Pulmonary artery endothelial cell (primary cell): ENCODE measurements at regions not wholly inside any gene's neighbourhood (a gene's known extent, or its start where the extent isn't known, plus 50 kb on each side); places are given as distances from the start of the nearest gene placed in this dataset.

Experiments used
- DNase-seq: peaks from one replicate; pipeline ENCODE4 v3.0.0-alpha.2; 2011; ENCODE audit warnings: low read depth, low spot score

DNA sequence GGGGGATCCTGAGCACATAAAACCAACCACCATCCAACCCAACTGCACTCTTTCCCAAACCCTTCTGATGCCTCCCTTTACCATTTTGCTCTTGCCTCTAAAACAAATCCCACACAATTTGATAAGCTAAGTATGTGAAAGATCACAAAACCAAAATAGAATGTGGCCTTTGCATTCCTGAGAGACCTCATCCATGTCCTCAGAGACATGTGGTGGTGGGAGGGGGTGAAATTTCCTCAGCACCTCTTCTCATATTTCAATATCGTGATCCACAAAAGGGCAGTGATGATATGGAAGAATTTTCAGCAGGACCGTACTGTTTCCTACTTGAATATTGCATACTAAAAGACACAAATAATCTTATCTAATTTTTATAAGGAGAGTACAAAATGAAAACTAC lies 423.3 kb downstream of the TLE1 start:
- no peak for DNase-seq

DNA sequence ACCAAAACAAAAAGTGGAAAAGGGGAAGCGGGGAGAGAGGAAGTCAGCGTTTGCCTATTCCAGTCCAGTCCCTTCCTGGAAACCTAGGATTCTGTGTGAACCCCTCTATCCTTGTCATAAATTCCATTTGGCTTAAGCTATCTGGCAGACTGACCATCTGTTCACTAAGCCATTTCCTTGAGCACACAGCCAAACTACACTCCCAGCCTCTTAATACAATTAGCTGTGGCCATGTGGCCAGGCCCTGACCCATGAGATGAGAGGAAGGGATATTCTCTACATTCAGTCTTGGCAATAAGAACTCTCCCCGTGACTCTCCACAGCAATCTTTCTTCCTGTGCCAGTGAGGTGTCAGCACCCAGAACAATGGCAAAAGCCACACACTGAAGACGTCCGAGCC lies 424.8 kb downstream of the TLE1 start:
- peak; percentile 36 for DNase-seq

DNA sequence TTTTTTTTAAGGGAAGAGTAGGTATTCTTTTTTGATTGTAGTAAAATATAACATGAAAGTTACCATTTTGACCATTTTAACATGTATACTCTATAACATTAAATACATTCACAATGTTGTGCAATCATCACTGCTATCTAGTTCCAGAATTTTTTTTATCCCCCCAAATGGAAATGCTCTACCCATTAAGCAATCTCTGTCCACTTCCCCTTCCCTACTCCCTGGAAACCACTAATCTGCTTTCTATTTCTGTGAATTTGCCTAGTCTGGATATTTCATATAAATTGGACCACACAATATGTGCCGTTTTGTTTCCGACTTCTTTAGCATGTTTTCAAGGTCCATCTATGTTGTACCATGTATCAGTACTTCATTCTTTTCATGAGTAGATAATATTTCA lies 429.5 kb downstream of the TLE1 start:
- no peak for DNase-seq

DNA sequence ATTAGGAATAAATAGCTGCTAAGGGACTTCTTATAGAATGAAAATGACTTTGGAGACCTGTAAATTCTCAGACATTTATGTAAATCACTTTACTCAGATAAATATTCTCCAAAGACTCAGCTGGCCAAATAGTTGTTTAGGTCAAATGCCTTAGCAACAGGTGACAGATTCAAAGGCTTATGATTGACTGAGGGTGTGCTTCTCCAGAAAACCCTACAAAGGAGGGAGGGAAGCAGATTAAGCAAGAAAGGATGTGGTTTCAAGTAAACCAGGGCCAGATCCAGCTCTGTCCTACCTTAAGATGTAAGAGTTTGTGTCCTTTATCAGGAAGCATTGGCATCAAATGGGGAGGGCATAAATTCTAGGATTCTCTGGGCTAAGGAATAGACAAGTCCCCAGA lies 433.0 kb downstream of the TLE1 start:
- no peak for DNase-seq

DNA sequence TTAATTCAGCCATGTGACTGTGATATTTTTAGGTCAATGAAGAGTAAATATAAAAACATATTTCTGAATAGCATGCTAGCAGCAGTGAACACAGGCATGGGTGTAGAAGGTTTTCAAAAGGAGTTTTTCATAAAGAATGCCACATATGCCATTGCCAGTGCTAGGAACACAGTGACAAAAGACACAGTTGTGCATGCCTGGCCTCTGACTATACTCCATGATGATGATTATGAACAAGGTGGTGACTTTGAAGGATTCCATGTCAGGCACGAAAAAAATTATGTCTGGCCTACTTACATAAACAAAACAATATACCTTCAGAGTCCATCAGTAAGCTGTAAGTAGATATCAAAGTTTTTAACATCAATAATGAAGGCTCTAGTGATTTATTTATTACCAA lies 438.7 kb downstream of the TLE1 start:
- no peak for DNase-seq

DNA sequence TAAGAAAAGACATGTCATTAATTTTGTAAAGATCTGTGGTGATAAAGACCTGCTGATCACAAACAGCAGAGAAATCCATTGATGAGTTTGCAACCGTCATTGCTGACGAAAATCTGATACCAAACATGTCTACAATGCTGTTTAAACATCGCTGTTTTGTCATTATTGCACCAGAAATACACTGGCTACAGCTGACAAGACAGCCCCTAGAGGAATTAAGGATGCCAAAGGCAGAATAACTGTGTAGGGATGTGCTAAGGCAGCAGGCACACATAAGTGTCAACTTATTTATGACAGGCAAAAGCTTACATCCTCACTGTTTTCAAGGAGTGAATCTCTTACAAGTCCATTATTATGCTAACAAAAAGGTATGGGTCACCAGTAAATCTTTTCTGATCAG lies 439.3 kb downstream of the TLE1 start:
- no peak for DNase-seq

DNA sequence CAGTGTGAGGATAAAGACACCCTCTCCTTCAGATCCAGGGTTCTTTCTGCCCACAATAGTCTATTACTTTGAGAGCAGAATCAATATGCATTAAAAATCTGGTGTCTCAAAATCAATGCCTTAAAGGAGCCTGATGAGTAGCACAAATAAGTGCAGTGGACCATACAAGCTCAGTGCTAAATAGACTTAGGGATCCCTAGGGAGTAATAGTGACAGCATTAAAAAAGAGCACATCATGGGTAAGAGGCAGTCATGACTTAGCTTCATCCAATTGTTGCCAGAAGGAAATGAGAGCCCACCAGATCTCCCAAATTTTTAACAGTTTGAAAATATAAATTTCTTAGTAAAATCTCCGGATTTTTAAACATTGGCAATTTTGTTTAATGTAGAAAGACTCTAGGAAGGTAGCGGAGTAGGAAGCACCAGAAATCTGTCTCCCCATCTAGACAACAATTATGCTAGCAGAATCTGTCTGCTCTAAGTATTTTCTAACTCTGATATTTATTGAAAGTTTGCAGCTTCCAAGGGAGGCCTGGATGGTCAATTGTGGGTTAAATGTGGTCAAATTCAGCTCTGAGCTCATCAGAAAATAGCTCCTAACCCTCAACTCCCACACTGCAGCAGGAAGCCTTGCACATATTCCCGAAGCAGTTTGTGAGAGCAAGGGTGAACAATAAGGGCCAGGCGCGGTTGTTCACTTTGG lies 443.9 kb downstream of the TLE1 start:
- DNase-seq: no peak

DNA sequence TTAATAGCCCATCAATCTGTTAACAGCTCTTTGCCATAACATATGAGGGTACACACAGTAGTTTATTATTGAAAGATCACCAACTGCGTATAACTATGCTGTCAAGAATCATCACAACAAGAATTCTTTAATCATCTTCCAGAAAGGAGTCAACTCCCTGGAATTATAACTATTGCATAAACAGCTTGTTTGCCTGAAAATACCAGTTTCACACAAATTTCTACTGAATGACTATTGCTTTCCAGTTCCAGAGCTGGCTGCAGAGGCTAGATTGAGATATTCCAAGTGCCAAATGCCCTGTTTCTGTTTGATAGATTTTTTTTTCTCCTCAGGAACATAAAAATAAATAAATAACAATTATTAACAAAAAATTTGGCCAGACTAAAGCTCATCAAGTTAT lies 444.7 kb downstream of the TLE1 start:
- DNase-seq: no peak

DNA sequence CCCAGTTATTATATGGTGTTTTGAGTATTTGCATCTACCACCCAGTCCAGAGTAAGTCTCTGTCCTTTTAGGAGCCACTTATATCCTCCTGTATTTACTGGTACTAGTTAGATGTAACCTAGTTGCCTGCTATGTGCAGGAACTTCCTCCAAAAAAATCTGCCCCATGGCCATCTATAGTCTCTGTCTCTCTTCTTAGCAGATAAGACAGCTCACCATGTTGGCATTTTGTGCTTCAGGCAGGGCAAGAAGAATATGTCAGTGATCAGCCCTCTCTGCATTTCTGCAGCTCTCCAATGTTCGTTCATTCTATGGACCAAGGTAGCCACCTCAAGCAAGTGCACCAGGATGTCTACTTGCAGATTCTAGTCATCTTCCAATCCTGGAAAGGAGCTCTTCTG lies 446.5 kb downstream of the TLE1 start:
- DNase-seq: no peak

DNA sequence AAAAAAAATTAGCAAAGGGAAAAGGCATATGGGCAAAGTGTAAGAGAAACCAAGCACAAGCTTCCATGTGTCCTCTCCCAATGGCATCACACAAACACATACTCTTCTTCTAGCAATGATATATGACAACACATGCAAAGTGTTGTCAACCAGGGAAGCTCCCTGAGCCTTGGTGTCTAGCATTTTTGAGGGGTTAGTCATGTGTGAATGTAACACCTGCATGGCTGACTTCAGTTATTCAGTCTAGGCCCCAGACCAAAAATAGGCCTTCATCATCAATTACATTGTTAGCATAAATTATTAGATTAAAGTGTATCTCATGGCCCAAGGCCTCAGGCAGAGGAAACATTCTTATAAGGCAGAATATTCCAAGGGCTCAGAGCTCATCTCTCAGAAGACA lies 450.0 kb downstream of the TLE1 start:
- no peak for DNase-seq

DNA sequence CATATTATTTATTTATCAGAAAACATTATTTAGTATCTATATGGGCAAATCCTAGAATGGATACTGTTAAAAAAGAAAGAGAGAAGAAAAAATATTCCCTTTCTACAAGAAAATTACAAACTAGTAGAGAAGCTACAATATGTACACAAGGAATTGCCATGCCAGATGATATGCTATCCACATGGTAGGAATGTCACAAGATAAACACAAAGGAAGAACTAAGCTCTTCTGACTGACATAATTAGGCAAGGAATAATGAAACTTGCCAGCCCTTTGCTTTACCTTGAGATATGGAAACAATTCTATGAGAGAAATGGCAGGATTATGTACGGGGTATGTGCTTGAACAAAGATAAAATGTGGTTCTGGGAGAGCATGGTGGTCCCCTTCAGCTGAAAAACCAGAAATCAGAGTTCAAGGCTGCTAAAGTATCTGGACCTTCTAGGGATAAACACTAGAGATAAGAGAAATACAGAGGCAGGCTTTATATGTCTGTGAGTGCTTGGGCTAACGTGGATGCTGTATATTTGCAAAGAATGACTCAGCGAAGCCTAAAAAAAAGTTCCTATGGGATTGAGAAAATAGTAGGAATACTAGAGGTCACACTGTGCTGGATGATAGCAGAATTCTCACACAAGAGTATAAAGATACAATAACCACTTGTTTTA lies 451.6 kb downstream of the TLE1 start:
- DNase-seq: no peak

DNA sequence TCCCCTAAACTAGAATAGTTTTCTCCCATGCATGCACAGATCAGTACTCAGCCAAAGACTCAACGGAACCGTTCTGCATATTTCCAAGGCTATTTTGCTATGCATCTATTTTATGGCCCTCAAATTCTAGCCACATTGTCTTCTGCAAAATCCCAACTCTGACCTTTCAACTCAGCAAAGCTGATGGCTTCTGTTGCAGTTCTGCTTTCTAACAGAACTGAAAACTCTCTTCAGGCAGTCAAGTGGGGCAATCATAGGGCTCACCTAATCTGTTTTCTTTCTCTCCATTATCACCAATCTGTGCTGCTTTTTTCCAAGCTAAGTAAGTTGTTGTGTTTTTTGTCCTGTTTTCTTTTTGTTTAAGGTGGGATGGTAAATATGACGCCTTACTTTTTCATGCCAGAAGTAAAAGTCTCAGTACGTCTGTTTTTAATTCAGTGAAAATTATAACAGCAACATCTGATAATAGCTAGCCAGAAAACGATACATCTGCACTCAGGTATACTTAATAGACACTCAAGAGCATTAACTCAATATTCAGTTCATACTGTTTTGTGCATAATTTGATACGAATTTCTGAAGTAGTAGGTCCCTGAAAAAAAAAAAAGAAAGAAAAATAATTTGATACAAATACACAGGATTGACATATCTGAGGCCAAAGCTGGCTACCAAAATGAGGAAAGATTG lies 454.3 kb downstream of the TLE1 start:
- DNase-seq: no peak

DNA sequence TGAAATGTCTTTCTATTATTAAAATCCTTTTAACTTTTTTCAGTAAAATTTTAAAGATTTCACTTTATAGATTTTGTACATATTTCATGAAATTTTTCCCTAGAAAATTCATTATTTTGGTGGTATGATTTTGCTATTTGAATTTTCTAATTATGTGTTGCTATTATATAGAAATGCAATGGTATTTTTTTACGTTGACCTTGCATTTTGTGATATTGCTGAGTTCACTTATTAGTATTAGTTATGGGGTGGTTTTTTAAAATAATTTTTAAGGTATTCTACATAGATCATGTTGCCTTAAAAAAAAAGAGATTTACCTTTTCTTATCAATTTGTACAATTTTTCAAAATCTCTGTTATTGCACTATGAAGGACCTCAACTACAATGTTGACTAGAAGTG lies 458.3 kb downstream of the TLE1 start:
- DNase-seq: no peak

DNA sequence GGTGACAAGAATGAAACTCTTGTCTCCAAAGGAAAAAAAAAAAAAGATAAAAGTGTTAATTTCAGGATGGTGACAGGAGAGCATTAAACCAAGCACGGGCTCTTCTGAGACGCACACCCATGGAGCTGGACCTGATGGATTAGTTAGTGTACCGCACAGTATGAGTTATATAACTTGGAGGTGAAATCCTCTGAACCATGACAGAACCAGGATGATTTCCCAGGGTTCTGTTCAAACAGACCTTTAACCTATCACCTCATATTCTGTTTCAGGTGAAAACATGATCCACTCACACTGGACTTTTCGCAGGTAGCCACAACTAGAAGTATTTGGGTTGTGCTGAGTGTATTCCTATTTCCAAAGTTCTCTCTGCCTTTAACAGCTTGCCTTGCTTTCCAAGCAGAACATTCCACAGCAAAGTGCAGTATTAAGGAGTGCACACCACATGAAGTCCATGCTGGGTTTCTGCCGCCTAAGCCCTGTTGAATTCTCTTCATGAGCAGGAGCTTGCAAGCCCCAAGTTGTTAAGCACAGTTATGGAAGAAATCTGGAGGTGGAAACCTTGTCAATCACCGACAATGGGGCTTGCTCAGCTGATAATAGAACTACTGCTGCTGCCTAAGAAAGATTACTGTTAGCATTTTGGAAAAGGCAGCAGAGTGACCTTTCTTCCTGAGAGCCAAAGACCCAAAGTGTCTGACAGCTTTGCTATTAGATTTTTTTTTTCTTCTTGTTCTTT lies 461.7 kb downstream of the TLE1 start:
- no peak for DNase-seq

DNA sequence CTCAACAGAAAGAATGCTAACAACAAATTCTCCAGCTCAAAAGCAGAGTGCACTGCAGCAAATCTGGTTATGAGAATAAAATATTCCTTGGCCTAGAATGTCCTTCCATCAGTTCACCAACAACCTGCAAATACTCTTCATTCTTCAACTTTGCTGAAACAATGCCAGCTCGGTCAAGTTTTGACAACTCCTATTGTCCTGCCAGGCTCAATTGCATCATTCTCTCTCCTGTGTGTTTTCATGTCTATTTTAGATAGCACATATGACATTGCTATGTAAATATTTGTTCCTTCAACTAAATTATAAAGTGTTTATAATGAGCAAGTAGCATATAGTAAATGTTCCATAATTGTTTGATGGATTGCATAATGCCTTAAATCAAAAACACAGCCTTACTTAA lies 463.8 kb downstream of the TLE1 start:
- no peak for DNase-seq

DNA sequence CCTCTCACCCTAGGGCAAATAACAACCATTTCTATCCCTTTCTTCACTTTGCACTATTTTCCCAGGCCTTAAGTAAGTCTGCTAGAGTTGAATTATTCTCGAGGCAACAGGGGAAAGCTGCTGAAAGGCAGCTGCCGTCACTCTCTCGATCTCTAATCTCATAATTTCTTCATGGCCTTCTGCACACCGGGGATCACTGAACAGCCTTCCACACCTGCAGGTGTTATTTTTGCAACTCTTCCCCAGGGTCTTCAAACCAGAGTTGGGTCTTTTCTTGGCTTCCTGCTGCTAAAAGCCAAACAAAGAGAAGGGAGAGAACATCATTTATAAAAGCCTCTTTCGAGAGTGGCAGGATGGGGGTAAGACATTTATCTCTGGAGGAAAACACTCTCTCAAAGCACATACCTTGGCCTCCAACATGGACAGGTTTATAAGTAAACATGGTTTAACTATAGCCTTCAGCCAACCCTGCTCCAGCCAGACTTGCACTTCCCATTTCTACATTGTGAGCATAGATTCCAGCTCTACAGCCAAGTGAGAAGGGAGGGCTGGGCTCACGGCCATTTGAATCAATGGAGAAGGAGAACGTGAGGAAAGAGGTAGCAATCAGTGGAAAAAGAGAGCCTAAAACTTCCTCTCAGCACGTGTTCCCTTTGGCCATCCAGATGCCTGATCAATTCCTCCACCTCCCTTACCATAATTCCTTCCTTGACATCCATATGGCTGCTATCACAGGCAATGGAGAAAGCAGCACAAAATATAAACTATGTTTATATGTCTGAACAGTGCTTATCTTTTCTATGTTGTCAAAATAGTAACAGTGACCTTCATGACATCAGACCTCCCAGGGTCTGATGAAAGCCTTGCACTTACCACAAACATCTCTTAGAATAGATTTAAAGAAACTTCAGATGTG lies 464.9 kb downstream of the TLE1 start:
- no peak for DNase-seq

DNA sequence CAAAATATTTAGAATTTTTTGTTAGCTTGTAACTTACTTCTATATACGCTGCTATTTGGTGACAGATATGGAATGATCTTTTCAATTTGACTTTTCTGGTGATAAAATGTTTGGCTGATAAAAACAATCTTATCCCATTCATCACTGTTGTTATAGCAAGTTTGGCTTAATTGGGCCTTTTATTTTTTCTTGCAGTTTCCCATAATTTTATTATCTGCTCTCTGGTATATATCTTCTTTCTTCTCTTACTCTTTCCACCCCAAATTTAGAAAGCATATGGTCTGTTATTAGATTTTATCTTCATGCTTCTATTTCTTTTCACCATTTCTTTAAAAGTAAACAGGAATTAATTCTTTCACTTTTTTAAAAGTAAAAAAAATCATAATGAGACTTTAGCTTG lies 474.4 kb downstream of the TLE1 start:
- no peak for DNase-seq

DNA sequence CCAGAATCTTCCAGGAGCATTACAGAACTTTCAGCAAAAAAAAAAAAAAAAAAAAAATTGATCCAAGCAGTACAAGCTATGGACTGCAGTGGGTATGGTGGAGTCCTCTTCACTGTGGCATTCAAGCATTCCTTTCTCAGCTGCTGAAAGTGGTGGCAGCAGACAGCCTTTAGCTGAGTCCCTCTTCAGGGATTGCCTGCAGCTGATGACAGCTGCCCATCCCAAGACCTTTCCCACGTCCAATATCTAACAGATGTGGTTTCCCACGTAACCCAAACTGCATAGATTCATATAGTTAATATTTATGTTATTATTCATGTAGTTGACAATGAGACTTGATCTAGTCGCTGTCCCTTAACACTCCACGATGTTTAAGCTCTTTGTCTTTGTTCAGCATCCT lies 475.9 kb downstream of the TLE1 start:
- DNase-seq: no peak

DNA sequence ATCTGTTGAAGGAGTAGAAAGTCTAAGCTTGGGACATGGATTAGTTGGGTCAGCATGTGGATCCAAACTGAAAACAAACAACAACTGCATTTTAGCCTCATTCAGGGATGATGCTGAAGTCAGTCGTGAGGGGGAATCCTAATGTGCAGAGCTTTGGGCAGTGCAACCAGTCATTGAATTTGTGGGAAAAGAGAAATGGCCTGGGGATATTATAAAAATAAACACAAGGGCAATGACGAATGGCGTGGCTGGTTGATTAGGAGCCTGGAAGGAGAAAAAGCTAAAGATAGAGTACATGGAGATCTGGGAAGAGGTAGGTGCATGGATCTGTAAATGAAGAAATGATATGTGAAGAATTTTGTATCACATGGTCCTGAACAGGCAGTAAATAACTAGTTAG lies 477.6 kb downstream of the TLE1 start:
- DNase-seq: no peak

DNA sequence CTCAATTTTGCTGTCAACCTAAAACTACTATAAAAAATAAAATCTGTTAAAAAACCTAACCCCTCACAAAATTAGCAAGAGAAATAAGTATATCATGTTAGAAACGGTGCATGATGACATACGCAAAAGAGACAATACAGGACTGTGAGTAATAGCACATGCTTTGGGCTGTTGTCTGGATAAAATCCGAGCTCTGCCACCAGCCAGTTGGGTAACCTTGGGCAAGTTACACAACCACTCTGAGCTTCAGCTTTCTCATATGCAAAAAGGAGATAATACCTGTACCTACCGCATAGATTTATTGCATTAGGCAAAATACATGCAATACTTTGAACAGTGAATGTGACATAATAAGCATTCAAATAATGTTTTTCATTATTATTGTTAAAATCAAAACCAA lies 481.7 kb downstream of the TLE1 start:
- DNase-seq: no peak

DNA sequence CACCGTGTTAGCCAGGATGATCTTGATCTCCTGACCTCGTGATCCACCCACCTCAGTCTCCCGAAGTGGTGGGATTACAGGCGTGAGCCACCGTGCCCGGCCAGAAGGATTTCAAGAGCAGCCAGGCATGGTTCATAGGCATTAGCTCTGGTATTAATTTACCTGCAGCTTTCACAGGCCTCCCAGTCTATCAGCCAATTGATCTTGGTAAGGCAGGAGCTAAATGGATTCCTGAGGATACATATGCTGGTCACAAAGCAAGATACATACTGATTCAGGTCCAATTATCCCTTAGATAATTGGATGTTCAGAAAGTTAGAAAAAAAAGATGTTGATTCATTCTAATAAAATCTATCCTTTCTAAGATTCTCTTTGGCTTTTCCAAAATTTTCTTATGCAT lies 487.1 kb downstream of the TLE1 start:
- DNase-seq: no peak
